ENCODE measurements at regions not wholly inside any gene's neighbourhood (a gene's known extent, or its start where the extent isn't known, plus 50 kb on each side); places are given as distances from the start of the nearest gene placed in this dataset.

DNA sequence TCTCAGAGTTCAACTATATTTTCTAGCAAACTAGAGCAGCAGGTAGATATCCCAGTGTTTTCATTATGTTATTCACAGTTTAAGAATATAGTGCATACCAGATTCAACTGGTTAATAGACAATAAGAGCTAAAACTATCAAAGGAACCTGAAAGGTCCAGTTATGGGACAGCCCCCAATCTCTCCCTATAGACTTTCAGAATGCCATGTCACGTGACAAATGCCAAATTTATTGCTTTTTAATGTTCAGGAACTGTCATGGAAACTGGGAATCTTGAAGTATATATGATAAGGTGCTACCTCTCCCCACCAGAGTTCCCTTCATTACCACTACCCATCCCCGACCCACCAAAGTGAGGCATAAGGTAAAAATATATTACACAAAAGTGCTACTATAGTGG, 629.0 kb upstream of the SEMA6A start:
- DNase-seq (ENCODE audit: extremely low read depth, insufficient read length), result no peak
- TF ChIP-seq, protein P1, sequence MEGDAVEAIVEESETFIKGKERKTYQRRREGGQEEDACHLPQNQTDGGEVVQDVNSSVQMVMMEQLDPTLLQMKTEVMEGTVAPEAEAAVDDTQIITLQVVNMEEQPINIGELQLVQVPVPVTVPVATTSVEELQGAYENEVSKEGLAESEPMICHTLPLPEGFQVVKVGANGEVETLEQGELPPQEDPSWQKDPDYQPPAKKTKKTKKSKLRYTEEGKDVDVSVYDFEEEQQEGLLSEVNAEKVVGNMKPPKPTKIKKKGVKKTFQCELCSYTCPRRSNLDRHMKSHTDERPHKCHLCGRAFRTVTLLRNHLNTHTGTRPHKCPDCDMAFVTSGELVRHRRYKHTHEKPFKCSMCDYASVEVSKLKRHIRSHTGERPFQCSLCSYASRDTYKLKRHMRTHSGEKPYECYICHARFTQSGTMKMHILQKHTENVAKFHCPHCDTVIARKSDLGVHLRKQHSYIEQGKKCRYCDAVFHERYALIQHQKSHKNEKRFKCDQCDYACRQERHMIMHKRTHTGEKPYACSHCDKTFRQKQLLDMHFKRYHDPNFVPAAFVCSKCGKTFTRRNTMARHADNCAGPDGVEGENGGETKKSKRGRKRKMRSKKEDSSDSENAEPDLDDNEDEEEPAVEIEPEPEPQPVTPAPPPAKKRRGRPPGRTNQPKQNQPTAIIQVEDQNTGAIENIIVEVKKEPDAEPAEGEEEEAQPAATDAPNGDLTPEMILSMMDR (IDR thresholded peaks at IDR 0.05; ENCODE audit: insufficient read depth, low read length, poor library complexity, severe bottlenecking), result no peak
- H3K36me3 ChIP-seq (ENCODE audit: control insufficient read depth, insufficient read depth, low read length), result no peaks in the 10 kb centered on the region
- H3K27me3 ChIP-seq (replicated peaks; ENCODE audit: control insufficient read depth, insufficient read depth, low read length), result no peaks in the 10 kb centered on the region
- H3K4me3 ChIP-seq (replicated peaks; ENCODE audit: low read depth, low read length), result no peak overlapping the region

DNA sequence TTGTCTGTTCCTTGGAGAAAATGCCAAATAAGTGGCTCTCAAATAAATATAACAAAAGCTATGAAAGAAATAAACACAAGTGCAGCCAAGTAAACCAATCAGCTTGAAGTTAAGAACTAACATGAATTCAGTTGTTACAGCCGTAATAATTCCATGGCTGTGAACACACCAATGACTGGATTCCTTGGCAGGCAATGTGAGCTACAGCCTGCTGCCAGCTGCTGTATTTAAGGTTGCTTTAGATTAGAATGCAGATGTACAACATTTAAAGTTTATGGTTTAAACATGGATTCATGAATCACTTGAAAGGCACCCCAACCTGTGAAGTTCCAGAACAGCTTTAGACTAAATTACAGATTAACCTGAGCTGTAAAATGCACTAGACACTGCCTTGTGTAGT, 626.4 kb upstream of the SEMA6A start:
- Histone ChIP-seq H3K27me3 (replicated peaks; ENCODE audit: control insufficient read depth, insufficient read depth, low read length) (no peaks in the 10 kb centered on the region), H3K36me3 (ENCODE audit: control insufficient read depth, insufficient read depth, low read length) (no peaks in the 10 kb centered on the region), H3K4me3 (replicated peaks; ENCODE audit: low read depth, low read length) (no peak overlapping the region)
- TF ChIP-seq, protein P1 (IDR thresholded peaks at IDR 0.05; ENCODE audit: insufficient read depth, low read length, poor library complexity, severe bottlenecking), result no peak
- DNase-seq (ENCODE audit: extremely low read depth, insufficient read length), result no peak

DNA sequence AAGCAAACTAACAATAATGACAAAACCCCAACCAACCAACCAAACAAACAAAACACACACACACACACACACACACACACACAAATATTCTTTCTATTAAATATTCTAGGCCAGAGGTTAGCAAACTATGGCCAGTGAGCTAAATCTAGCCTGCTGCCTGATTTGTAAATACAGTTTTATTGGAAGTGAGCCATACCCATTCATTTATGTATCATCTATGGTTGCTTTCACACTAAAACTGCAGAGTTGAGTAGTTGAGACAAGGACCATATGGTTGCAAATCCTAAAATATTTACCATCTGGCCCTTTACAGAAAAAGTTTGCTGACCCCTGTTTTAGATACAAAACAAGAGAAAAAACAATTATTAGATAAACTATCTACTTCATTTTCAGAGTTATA, 620.5 kb upstream of the SEMA6A start:
- Histone ChIP-seq H3K27me3 (replicated peaks; ENCODE audit: control insufficient read depth, insufficient read depth, low read length) (no peaks in the 10 kb centered on the region), H3K36me3 (ENCODE audit: control insufficient read depth, insufficient read depth, low read length) (no peaks in the 10 kb centered on the region), H3K4me3 (replicated peaks; ENCODE audit: low read depth, low read length) (no peak overlapping the region)
- no peak for DNase-seq (ENCODE audit: extremely low read depth, insufficient read length)
- TF ChIP-seq, protein P1 (IDR thresholded peaks at IDR 0.05; ENCODE audit: insufficient read depth, low read length, poor library complexity, severe bottlenecking), result no peak

DNA sequence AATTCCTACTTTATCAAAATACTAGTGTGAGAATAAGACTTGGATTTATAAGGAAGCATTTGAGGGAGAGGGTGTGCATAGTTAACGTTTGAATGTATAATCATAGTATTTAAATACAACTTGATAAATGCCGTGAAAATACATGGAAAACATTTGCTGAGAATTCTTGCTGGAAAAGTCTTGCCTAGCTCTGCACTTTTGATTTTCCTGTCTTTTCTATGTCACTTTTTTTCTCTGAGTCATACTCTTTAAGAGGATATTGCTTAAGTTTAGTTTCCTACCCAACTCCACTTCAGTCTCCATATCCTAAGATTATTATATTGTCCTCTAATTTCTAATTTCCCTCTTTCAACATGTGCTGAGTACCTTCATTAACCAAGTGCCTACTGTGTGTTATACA, 616.6 kb upstream of the SEMA6A start:
- H3K27me3 ChIP-seq (replicated peaks; ENCODE audit: control insufficient read depth, insufficient read depth, low read length), result no peaks in the 10 kb centered on the region

DNA sequence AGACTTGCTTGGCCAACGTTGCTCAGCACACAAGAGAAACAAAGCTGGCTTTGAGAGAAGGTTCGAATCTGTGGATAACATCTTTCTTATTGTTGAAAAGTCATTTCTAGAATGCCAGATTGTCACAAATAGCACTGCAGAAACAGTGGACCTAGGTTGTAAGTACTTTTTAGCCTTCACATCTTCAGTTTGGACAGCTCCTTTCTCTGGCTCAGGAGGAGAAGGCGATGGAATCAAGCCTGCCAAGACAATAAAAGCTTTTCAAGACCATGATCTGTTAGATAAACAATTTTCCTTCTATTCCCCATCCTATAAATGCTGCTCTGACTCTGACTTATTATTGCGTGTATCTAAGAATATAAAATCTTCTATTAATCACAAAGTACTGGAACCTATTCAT, 615.2 kb upstream of the SEMA6A start:
- TF ChIP-seq, protein P1 (IDR thresholded peaks at IDR 0.05; ENCODE audit: insufficient read depth, low read length, poor library complexity, severe bottlenecking), result no peak
- no peaks in the 10 kb centered on the region for H3K27me3 ChIP-seq (replicated peaks; ENCODE audit: control insufficient read depth, insufficient read depth, low read length)
- H3K4me3 ChIP-seq (replicated peaks; ENCODE audit: low read depth, low read length), result no peak overlapping the region
- DNase-seq (ENCODE audit: extremely low read depth, insufficient read length), result no peak
- no peaks in the 10 kb centered on the region for H3K36me3 ChIP-seq (ENCODE audit: control insufficient read depth, insufficient read depth, low read length)

More for the DNA sequence above, 616.6 kb upstream of the SEMA6A start:
- TF ChIP-seq, protein P1 (IDR thresholded peaks at IDR 0.05; ENCODE audit: insufficient read depth, low read length, poor library complexity, severe bottlenecking), result no peak
- H3K36me3 ChIP-seq (ENCODE audit: control insufficient read depth, insufficient read depth, low read length), result no peaks in the 10 kb centered on the region
- no peak for DNase-seq (ENCODE audit: extremely low read depth, insufficient read length)
- H3K4me3 ChIP-seq (replicated peaks; ENCODE audit: low read depth, low read length), result no peak overlapping the region

DNA sequence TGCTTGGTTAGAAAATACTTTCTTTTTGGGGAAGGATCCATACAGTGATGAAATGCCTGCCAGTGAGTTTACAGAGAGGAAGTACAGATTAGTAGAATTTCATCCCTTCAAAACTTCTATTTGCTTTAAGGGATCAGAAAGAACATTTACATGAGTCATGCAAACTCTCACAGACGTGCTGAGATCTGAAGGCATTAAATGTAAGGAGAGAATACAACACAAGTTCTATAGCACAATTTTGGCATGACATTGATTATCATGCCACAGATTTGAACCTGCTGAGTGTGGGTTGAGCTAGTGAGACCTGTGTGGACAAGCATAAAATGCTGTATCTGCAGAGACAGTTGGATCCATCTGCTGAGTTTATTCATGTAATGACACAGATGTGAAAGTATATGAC, 613.6 kb upstream of the SEMA6A start:
- no peak for DNase-seq (ENCODE audit: extremely low read depth, insufficient read length)
- Histone ChIP-seq H3K27me3 (replicated peaks; ENCODE audit: control insufficient read depth, insufficient read depth, low read length) (no peaks in the 10 kb centered on the region), H3K4me3 (replicated peaks; ENCODE audit: low read depth, low read length) (no peak overlapping the region), H3K36me3 (ENCODE audit: control insufficient read depth, insufficient read depth, low read length) (no peaks in the 10 kb centered on the region)
- TF ChIP-seq, protein P1 (IDR thresholded peaks at IDR 0.05; ENCODE audit: insufficient read depth, low read length, poor library complexity, severe bottlenecking), result no peak

Measured in GM06990 (cell line).